SK-N-SH (cell line): ENCODE measurements at regions not wholly inside any gene's neighbourhood (a gene's known extent, or its start where the extent isn't known, plus 50 kb on each side); places are given as distances from the start of the nearest gene placed in this dataset.

ENCODE experiments used
- CTCF ChIA-PET: fragments of 300-600, 350-600 bp; formaldehyde crosslinking; extraction: SDS; loops from one replicate; lab custom pipeline; 2021; lab: Yijun Ruan, JAX
- POLR2A ChIA-PET: fragments of 350-600 bp; sonication (Branson Sonifier 250); formaldehyde crosslinking; extraction: SDS; loops from one replicate; lab custom pipeline; 2020; ENCODE audit warnings: antibody characterized with exemption, inconsistent platforms; lab: Yijun Ruan, JAX
- DNase-seq: peaks from one replicate; pipeline ENCODE4 v3.0.0; 2012
- H2AFZ ChIP-seq: fragments of 200-600 bp; sonication (generic); 2 replicates; pipeline ENCODE4 v1.8.1; 2016; ENCODE audit warnings: antibody characterized with exemption, mild to moderate bottlenecking, low read depth
- H3F3A ChIP-seq: fragments of 200-600 bp; sonication (generic); replicated peaks from 2 replicates; pipeline ENCODE3; 2016; ENCODE audit warnings: antibody characterized with exemption, mild to moderate bottlenecking; ENCODE audit not compliant: insufficient read depth
- H3K27ac ChIP-seq, 2 experiments: fragments of 200-500 bp in 1 of 2; fragments of 200-600 bp in 1 of 2; sonication (Bioruptor generic) in 1 of 2; sonication (generic), shearing (Covaris generic) in 1 of 2; 2 replicates each; pipeline versions ENCODE4 v1.5.1 to v1.6.1; 2014 to 2016; ENCODE audit warnings: low read depth in 2 of 2, inconsistent platforms in 1 of 2, low read length in 1 of 2, mild to moderate bottlenecking in 1 of 2, mixed read lengths in 1 of 2
- H3K27me3 ChIP-seq: fragments of 200-600 bp; sonication (generic), shearing (Covaris generic); 2 replicates; pipeline ENCODE4 v1.6.1; 2016; ENCODE audit warnings: mixed run types; ENCODE audit not compliant: insufficient read depth
- H3K36me3 ChIP-seq, 2 experiments: fragments of 200-500 bp in 1 of 2; fragments of 200-600 bp in 1 of 2; sonication (Bioruptor generic) in 1 of 2; sonication (generic) in 1 of 2; replicated peaks in 1 of 2; 2 replicates each; pipeline versions ENCODE3 to v1.5.1; 2014 to 2016; ENCODE audit warnings: low read length in 1 of 2, mild to moderate bottlenecking in 1 of 2; ENCODE audit not compliant: insufficient read depth in 2 of 2, control insufficient read depth in 1 of 2
- H3K4me1 ChIP-seq, 2 experiments: fragments of 200-500 bp in 1 of 2; fragments of 200-600 bp in 1 of 2; sonication (Bioruptor generic) in 1 of 2; sonication (generic), shearing (Covaris generic) in 1 of 2; 2 replicates each; pipeline versions ENCODE4 v1.5.1 to v1.6.1; 2014 to 2016; ENCODE audit warnings: low read depth in 1 of 2, low read length in 1 of 2, mixed run types in 1 of 2; ENCODE audit not compliant: insufficient read depth in 2 of 2, control insufficient read depth in 1 of 2
- H3K4me2 ChIP-seq: fragments of 200-600 bp; sonication (generic), shearing (Covaris generic); 2 replicates; pipeline ENCODE4 v1.6.1; 2017; ENCODE audit warnings: mixed run types
- H3K4me3 ChIP-seq, 2 experiments: fragments of 200-500 bp in 1 of 2; fragments of 200-600 bp in 1 of 2; sonication (Bioruptor generic) in 1 of 2; sonication (generic), shearing (Covaris generic) in 1 of 2; 2 replicates each; pipeline versions ENCODE4 v1.5.1 to v1.8.1; 2014 to 2016; ENCODE audit warnings: low read depth in 2 of 2, inconsistent platforms in 1 of 2, low read length in 1 of 2, mild to moderate bottlenecking in 1 of 2, mixed read lengths in 1 of 2, moderate library complexity in 1 of 2
- H3K79me2 ChIP-seq: fragments of 200-600 bp; sonication (generic); 2 replicates; pipeline ENCODE4 v1.8.1; 2017; ENCODE audit warnings: mild to moderate bottlenecking; ENCODE audit not compliant: insufficient read depth
- H3K9ac ChIP-seq: fragments of 200-600 bp; sonication (generic); 2 replicates; pipeline ENCODE4 v1.6.1; 2017; ENCODE audit warnings: mixed run types
- H3K9me2 ChIP-seq: fragments of 200-600 bp; sonication (generic); 2 replicates; pipeline ENCODE4 v1.6.1; 2017; ENCODE audit warnings: mixed run types
- H3K9me3 ChIP-seq: fragments of 200-600 bp; sonication (generic); 2 replicates; pipeline ENCODE4 v1.6.1; 2017; ENCODE audit warnings: mixed run types, mild to moderate bottlenecking, moderate library complexity
- H4K20me1 ChIP-seq: fragments of 200-600 bp; sonication (generic); 2 replicates; pipeline ENCODE4 v1.6.1; 2017; ENCODE audit warnings: mild to moderate bottlenecking, mixed run types; ENCODE audit not compliant: insufficient read depth
- CHD2 ChIP-seq: fragments of 150-350 bp; IDR thresholded peaks from 2 replicates; pipeline ENCODE4 v1.6.1; 2018; ENCODE audit warnings: low read length; ENCODE audit not compliant: partially characterized antibody
- ELF1 ChIP-seq: IDR thresholded peaks from 2 replicates; pipeline ENCODE4 v1.4.0; 2012
- GABPA ChIP-seq: IDR thresholded peaks from 2 replicates; pipeline ENCODE4 v1.4.0; 2012; ENCODE audit warnings: low read depth, mild to moderate bottlenecking
- JUND ChIP-seq: IDR thresholded peaks from 2 replicates; pipeline ENCODE4 v1.4.0; 2012
- MXI1 ChIP-seq: IDR thresholded peaks from 2 replicates; pipeline ENCODE4 v1.6.1; 2012; ENCODE audit warnings: mild to moderate bottlenecking, low read depth, low read length, improper control_type of control experiment
- POLR2AphosphoS5 ChIP-seq: IDR thresholded peaks from 2 replicates; pipeline ENCODE4 v1.6.1; 2012; ENCODE audit warnings: low read depth, low read length
- RAD21 ChIP-seq: IDR thresholded peaks from 2 replicates; pipeline ENCODE4 v1.6.1; 2012; ENCODE audit warnings: mild to moderate bottlenecking, low read length
- WGBS: methylation state at CpG from one replicate; pipeline ENCODE4 v1.1.6; 2017; ENCODE audit warnings: low lambda C conversion rate; 5-methylcytosine and 5-hydroxymethylcytosine counted together
- TF ChIP-seq, protein P1 (sequence below): IDR thresholded peaks from 2 replicates; pipeline ENCODE4 v1.6.1; 2012; ENCODE audit warnings: mild to moderate bottlenecking, low read depth, low read length, moderate library complexity
- TF ChIP-seq, protein P2 (sequence below): fragments of 150-350 bp; IDR thresholded peaks from 2 replicates; pipeline ENCODE4 v1.6.1; 2017; ENCODE audit warnings: antibody characterized with exemption, low read length, low read depth, borderline replicate concordance
- TF ChIP-seq, protein P3 (sequence below): IDR thresholded peaks from 2 replicates; pipeline ENCODE4 v1.4.0; 2012; ENCODE audit warnings: low read depth, borderline replicate concordance
- TF ChIP-seq, protein P4 (sequence below): IDR thresholded peaks from 2 replicates; pipeline ENCODE4; 2012
- TF ChIP-seq, protein P5 (sequence below): IDR thresholded peaks from 2 replicates; pipeline ENCODE4 v1.4.0; 2012; ENCODE audit warnings: low read depth

DNA sequence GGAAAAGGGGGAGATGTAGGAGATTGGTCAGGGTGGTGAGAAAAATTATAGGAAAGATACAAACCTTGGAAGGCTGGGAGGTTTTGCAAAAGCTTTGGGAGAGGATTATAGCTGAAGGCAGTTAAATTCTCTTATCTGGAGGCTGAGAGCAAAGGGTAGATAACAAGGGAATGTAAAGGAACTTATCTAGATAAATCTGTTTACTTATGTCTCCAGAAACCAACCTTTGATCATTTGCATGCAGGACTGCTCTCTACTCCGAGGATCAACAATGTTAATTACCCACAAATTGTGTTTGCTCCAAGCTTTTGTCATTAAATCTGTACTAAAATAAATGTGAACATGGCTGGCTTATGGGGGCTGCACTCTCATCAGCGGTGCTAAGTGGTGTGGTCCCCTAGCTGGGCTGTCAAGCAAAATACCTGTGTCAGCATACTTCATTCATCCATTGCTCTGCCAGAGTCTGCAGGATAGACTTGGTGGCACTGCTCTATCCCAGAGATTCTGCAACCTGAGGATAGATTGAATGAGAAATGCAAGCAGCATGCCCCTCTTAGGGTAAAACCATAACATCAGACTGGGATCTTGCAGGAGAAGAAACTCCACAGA lies 1599.2 kb upstream of the TENM4 start (continued):
- TF ChIP-seq, protein P1, sequence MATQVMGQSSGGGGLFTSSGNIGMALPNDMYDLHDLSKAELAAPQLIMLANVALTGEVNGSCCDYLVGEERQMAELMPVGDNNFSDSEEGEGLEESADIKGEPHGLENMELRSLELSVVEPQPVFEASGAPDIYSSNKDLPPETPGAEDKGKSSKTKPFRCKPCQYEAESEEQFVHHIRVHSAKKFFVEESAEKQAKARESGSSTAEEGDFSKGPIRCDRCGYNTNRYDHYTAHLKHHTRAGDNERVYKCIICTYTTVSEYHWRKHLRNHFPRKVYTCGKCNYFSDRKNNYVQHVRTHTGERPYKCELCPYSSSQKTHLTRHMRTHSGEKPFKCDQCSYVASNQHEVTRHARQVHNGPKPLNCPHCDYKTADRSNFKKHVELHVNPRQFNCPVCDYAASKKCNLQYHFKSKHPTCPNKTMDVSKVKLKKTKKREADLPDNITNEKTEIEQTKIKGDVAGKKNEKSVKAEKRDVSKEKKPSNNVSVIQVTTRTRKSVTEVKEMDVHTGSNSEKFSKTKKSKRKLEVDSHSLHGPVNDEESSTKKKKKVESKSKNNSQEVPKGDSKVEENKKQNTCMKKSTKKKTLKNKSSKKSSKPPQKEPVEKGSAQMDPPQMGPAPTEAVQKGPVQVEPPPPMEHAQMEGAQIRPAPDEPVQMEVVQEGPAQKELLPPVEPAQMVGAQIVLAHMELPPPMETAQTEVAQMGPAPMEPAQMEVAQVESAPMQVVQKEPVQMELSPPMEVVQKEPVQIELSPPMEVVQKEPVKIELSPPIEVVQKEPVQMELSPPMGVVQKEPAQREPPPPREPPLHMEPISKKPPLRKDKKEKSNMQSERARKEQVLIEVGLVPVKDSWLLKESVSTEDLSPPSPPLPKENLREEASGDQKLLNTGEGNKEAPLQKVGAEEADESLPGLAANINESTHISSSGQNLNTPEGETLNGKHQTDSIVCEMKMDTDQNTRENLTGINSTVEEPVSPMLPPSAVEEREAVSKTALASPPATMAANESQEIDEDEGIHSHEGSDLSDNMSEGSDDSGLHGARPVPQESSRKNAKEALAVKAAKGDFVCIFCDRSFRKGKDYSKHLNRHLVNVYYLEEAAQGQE: no peak
- TF ChIP-seq, protein P2, sequence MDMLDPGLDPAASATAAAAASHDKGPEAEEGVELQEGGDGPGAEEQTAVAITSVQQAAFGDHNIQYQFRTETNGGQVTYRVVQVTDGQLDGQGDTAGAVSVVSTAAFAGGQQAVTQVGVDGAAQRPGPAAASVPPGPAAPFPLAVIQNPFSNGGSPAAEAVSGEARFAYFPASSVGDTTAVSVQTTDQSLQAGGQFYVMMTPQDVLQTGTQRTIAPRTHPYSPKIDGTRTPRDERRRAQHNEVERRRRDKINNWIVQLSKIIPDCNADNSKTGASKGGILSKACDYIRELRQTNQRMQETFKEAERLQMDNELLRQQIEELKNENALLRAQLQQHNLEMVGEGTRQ: no peak
- TF ChIP-seq JUND (no peak), ELF1 (no peak), MXI1 (no peak), RAD21 (no peak), CHD2 (no peak)
- TF ChIP-seq, protein P3, sequence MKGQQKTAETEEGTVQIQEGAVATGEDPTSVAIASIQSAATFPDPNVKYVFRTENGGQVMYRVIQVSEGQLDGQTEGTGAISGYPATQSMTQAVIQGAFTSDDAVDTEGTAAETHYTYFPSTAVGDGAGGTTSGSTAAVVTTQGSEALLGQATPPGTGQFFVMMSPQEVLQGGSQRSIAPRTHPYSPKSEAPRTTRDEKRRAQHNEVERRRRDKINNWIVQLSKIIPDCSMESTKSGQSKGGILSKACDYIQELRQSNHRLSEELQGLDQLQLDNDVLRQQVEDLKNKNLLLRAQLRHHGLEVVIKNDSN: no peak
- TF ChIP-seq, protein P4, sequence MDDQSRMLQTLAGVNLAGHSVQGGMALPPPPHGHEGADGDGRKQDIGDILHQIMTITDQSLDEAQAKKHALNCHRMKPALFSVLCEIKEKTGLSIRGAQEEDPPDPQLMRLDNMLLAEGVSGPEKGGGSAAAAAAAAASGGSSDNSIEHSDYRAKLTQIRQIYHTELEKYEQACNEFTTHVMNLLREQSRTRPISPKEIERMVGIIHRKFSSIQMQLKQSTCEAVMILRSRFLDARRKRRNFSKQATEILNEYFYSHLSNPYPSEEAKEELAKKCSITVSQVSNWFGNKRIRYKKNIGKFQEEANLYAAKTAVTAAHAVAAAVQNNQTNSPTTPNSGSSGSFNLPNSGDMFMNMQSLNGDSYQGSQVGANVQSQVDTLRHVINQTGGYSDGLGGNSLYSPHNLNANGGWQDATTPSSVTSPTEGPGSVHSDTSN: no peak
- TF ChIP-seq, protein P5, sequence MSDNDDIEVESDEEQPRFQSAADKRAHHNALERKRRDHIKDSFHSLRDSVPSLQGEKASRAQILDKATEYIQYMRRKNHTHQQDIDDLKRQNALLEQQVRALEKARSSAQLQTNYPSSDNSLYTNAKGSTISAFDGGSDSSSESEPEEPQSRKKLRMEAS: no peak

DNA sequence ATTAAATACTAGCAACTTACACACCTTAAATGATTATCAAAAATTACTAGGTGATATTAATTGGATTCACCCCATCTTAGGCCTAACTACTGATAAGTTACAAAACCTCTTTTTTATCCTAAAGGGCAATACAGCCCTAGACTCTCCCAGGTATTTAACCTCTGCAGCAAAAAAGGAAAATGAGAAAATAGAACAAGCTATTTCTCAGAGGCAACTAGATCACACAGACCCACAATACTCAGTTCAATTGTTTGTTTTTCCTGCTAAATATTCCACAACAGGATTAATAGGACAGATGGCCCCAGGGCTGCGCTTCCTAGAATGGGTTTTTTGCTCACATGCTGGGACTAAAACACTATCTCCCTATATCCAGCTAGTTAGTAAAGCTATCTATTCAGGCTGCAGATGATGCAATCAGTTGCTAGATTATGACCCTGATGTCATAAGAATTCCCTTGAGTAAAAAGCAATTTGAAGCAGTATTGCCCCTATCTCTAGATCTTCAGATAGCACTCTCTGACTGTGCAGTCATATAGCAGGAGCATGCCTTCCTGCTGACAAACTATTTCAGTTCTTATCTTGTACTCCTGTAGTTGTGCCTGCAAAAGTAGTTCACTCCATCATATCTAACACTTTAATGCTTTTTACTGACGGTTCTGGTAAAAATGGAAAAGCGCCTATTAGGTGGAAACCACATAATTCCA lies 1595.5 kb upstream of the TENM4 start:
- Histone ChIP-seq H3K27ac (no peak overlapping the region), H4K20me1 (no peaks in the 10 kb centered on the region), H3K9me3 (no peaks in the 10 kb centered on the region), H3K27me3 (no peaks in the 10 kb centered on the region), H3K36me3 (no peaks in the 10 kb centered on the region), H3F3A (no peaks in the 10 kb centered on the region), H3K79me2 (no peaks in the 10 kb centered on the region), H3K4me3 (no peak overlapping the region), H3K4me2 (no peak overlapping the region), H2AFZ (no peak overlapping the region), H3K9me2 (no peaks in the 10 kb centered on the region), H3K4me1 (no peaks in the 10 kb centered on the region), H3K9ac (no peak overlapping the region)
- CTCF ChIA-PET: no interaction called here
- WGBS: 11% methylated on average over 3 of the region's 3 CpGs
- TF ChIP-seq POLR2AphosphoS5 (no peak), GABPA (no peak)
- no peak for DNase-seq
- POLR2A ChIA-PET: no interaction called here
